Stimulated activated CD4-positive, alpha-beta T cell treated with anti-CD3 and anti-CD28 coated beads, Interleukin-15, amount 100 ng/mL, for 48 hours (primary cell): ENCODE measurements at regions not wholly inside any gene's neighbourhood (a gene's known extent, or its start where the extent isn't known, plus 50 kb on each side); places are given as distances from the start of the nearest gene placed in this dataset.
"Not testable (repeated sequence)": the region's sequence is repeated elsewhere in the genome, so short reads cannot be mapped to it uniquely, and the experiment has no call there.

Experiments
- DNase-seq, 2 donors: peaks; one replicate each; pipeline ENCODE4 v3.0.0-alpha.2; 2020; ENCODE audit warnings: low read depth in 2 of 2

DNA sequence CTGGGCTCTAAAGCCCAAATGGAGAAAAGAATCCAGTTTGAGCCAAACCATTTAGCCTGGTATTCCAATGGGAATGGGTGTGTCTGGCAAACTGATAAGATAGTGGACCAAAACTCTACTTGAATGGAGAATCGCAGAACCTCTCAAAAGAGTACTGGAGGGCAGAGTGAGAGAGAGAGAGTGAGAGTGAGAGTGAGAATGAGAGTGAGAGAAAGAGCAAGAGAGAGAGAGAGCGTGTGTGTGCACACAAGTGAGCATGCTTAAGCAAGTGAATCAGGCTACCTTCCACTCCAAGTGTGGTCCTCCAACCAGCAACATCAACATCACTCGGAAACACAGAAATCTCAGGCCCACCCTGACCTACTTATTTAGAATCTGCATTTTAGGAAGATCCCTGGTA is 58.8 kb downstream of the UQCRFS1 start:
- DNase-seq: no peak

DNA sequence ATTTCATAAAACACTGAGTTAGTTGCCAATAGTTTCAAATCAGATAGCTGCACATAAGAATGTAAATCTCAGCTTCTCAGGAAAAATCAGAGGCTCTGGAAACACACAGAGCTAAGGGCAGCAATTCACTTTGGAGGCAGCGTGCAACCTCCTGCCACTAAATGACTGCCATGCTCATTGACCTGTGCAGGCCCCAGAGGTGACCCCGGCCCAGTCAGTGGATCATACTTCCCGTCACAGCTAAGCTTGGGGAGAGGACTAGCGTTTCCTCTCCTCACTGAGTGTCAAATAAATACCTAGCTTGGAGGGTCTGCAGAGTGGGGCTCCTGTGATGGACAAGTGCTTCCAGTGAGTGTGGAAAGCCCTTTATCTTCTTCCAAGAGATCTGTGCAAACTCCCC is 67.2 kb downstream of the UQCRFS1 start:
- DNase-seq: no peak

DNA sequence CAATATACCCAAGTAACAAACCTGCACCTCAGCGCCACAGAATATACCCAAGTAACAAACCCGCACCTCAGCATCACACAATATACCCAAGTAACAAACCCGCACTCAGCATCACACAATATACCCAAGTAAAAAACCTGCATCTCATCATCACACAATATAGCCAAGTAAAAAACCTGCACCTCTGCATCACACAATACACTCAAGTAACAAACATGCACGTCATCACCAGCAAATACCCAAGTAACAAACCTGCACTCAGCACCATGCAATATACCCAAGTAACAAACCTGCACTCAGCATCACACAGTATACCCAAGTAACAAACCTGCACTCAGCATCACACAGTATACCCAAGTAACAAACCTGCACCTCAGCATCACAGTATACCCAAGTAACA is 69.8 kb downstream of the UQCRFS1 start:
- no peak for DNase-seq

DNA sequence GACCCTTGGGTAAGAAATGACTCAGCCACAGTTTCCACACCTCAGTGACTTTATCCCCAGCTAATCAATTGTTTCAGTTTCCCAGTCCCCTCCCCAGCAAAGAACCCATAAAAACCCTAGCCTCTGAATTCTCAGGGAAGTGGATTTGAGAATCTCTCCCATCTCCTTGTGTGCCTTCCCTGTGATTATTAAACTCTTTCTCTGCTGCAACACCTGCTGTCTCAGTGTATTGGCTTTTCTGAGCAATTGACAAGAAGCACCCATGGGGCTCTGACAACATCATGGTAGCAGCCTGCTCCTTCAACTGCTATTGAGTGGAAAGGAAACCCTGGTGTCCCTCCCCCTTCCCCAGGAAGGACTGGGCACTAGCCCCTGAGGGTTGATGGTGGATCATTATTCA is 73.7 kb downstream of the UQCRFS1 start:
- no peak for DNase-seq

DNA sequence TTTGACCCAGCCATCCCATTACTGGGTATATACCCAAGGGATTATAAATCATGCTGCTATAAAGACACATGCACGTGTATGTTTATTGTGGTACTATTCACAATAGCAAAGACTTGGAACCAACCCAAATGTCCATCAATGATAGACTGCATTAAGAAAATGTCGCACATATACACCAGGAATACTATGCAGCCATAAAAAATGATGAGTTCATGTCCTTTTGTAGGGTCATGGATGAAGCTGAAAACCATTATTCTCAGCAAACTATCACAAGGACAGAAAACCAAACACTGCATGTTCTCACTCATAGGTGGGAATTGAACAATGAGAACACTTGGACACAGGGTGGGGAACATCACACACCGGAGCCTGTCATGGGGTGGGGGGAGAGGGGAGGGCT is 74.7 kb downstream of the UQCRFS1 start:
- DNase-seq: not testable (repeated sequence)

DNA sequence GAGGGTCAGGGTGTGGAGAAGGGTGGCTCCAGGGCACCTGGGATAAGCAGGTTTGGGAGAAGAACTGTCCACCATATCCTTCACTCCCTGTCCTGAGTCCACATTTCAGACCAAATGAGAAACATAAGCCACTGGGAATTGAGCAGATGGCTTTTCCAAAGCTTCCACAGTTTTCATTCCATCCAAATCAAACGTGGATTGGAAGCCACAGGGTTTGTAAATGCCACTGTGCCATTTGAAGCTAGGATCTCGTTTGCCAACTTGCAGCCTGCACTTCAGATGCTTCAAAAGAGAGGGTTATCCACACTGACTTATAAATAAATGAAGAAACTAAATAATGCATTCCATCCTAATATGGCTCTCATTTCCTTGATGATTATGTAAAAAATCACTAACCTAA is 81.5 kb downstream of the UQCRFS1 start:
- no peak for DNase-seq

DNA sequence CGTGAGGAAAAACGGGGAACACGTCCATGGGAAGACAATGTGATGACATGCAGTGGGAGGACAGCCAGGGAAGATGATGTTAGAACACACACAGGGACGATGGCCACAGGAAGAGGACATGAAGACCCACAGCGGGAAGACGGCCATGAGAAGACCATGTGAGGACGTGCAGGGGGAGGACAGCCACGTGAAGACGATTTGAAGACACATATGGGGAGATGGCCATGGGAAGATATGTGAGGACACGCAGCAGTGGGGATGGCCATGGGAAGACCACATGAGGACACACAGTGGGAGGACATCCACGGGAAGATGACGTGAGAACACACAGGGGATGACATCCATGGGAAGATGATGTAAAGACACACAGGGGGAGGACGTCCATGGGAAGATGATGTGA is 83.8 kb downstream of the UQCRFS1 start:
- DNase-seq: no peak

DNA sequence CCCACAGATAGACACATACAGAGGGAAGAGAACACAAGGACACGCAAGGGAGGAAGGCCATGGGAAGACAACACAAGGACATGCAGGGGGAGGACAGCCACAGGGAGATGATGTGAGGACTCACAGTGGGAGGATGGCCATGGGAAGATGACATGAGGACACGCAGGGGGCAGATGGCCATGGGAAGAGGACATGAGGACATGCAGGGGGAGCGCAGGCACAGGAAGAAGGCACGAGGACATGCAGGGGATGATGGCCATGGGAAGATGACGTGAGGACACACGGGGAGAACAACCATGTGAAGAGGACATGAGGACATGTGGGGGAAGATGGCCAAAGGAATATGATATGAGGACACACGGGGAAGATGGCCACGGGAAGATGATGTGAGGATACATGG is 84.7 kb downstream of the UQCRFS1 start:
- no peak for DNase-seq

DNA sequence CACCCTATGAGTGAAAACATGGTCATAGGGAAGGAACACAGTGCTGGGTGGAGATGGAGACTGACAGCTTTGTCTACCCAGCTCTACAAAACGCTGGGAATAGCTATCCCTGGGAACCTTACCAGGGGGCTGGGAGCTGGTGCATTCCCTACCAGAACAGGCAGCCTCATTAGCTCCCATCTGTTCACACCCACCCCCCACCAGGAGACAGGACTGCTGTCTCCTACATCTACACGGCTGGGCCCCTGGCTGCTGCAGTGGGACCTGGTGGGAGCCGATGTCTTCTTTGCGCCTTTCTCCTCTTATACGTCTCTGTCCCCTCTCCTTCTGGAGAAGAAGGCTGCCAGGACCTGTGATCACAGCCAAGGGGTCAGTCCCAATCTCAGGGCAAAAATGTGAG is 90.8 kb downstream of the UQCRFS1 start:
- no peak for DNase-seq

DNA sequence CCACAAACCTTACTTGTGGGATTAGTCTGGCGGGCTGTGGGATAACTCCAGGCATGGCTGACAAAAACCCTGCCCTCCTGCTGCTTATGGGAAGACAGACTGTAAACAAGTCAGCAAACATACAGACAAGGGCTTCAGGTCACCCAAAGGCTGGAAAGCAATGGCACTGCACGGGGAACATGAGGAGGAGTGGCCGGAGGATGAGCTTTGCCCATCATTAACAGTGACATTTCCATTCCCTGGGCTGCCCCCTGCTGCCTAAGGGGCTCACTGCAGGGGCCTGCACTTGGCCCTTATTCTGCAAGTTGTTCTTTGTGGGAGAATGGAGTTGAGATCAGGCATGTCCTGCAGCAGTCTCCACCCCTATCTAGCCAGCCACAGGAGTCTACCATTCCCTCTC is 91.3 kb downstream of the UQCRFS1 start:
- no peak for DNase-seq

DNA sequence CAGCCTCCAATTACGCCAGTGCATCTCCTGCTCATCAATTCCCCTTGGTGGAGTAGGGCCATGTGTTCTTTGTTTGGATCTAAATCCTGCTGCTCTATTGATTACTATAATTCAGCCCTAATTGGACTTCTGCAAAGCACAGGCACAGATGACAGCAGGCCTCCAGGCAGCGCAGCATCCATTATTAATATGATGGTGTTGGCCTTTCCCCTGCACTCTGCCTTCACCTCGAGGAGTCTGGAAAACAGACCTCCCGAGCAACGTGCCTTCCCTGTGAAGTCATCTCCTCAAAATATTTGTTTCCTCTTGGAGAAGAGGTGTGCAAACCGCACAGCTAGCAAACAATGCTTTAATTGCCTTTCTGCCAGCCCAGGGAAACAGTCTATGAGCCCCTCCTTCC is 92.5 kb downstream of the UQCRFS1 start:
- no peak for DNase-seq

DNA sequence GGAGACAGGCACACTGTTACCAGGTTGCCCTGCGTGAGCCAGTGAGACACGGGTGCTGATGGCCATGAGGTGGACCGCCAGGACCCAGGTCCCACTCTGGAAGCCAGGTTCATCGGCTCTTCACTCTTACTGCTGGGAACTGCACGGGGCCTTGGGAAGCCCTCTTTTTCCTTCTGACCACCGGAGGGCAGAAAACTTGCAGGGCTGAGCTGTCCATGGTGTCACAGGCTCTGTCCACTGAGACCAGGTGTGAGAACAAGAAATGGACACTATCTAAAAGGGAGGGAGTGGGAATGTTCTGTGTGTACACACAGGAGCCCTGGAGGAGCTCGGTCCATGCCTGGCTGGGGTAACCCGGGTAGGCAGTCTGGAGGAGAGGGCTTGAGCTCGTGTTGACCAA is 93.4 kb downstream of the UQCRFS1 start:
- DNase-seq: no peak

DNA sequence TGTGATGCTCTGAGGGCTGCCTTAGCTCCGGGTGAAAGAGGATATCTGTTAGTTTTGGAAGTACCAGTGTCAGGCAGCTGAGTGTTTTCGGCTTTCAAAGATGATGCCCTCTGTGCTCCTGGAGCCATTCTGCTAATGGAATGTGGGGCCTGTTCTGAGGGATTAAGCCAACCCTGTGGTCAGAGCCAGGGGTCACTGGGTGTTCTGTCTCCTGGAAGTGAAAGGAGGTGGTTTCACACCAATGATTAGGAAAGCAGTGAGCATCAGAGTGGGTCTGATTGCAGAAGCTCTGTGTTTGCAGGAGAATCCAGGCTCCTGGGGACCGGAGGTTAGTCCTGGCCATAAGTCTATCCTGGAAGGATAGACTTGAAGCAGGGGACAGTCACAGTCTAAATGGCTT is 94.6 kb downstream of the UQCRFS1 start:
- no peak for DNase-seq

DNA sequence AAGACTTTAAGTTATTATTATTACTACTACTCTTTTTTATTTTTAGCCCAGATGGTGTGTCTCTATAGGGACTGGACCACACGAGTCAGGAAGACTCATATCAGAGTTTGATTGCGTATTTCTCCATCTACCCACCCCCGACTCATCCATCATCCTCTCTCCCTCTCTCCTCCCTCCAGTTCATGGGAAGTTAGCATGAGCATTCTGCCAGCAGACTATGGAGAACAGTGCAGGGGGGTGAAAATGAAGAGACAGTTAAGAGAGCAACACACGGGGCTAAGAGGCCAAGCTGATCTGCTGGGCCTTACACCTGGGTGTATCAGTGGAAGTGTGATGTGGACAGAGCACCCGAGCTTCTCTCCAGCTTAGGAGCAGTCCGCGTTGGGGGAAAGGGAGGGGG is 95.0 kb downstream of the UQCRFS1 start:
- DNase-seq: no peak

DNA sequence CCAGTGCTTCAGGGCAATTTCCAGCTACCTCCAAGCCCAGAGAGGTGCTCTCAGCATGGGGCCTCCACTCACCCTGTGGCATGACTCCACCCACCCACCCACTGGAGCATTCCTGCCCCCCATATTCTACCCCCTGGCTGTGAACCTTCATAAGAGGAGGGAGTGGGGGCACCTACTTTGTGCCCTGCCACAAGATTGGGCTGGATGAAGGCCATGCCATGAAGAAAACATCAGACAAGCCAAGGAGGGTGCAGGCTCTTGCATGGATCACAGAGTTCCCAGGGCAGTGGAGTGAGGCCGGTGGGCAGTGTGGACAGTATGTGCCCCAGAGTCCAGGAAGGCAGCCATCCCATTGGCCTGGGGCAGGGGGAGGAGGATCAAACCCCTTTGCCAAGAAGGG is 97.8 kb downstream of the UQCRFS1 start:
- DNase-seq: no peak

DNA sequence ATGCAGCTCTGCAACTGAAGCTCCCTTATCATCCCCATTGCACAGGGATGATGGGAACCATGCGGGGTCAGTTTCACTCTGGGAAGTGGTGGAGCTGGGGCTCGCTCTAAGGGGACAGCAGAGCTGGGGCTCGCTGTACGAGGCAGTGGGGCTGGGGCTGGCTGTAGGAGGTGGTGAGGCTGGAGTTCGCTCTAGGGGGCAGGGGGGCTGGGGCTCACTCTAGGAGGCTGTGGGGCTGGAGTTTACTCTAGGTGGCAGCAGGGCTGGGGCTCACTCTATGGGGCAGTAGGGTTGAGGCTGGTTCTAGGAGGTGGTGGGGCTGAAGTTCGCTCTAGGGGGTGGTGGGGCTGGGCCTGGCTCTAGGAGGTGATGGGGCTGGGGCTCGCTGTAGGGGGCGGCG is 99.1 kb downstream of the UQCRFS1 start:
- no peak for DNase-seq

DNA sequence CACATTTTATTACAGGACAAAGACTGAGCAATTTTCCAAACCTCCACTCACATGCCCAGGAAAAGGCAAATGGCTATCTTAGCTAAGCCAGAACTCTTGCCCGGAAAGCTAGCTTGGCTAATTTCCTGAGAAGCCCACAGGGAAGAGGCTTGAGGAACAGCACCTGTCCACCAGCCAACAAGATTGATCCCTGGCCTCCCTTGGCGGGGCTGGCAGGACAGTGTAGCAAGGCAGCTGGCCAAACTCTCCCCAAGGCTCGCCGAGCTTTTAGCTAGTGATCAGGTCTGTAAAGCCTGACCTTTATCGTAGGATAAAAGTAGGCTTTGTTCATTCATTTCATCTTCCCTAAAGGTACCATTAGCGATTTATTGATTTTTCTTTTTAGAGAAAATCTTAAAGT is 101.4 kb downstream of the UQCRFS1 start:
- no peak for DNase-seq

DNA sequence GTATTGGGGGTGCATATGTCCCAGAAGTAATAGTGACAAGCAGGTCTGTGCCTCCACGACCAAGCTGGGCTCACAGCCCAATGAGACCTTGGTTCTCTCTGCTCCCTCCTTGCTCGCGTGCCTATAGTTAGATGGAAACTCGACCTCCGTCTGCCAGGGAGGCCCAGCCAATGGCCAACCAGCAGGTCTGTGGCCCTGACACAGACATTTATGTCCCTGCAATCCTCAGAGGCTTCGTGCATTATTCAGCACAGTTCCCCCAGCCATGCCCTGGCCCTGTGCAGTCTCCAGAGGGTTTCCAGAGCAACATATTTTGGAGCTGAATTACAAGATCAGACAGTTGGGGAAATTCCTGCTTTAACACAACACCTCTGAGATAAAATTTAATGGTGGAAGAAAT is 105.1 kb downstream of the UQCRFS1 start:
- DNase-seq: no peak

DNA sequence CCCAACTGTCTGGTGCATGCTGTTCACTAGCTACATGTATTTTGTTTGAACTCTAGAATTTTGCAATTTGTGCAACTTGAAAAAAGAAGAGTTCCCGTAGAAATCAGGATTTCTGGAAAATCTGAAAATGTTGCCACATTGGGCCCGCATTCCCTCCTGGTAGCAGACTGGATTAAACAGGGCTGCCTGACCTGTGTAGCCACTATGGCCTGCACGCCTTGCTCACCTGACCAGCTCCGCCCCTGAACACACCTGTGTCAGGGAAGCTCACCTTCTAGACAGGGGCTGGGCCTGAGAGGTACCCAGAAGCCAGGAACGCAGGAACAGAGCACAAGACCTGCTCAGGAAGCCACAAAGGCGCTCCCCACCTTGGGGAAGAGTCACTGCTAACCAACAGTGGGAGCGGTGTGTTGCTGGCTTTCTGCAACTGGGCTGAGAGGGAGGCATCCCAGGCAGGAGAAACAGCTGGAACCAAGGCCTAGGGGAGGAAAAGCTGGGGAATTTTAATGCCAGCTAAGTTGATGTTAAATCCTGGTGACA is 106.5 kb downstream of the UQCRFS1 start:
- DNase-seq: no peak

DNA sequence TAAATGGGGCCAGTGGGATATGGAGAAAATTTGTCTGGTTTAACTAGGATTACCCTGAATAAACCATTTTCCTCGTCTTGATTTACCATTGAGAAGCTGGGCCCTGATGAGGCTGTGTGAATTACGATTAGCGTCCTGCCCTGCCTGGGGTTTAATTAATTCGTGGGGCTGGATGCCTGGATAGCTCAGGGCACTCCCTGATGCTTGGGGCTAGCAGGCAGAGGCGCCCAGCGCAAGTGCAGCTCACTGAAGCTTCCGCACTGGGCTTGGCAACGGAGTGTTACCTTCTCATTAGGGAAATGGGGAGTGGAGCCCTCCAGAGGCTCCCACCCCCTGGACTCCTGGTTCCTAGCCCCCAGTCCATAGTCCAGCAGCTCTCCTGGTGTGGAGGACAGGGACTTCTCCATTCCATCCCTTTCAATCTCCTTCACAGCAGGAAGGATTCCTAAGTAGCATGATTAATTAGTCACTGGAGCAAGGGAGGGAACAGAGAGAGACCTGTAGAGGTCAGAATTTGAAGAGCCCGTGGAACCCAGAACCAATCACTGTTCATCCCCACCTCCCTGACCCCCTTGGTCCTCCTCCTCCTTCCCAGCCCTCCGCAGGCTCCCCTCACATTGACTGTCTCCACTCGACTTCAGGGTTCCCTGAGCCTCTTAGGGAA is 107.2 kb downstream of the UQCRFS1 start:
- DNase-seq: no peak

DNA sequence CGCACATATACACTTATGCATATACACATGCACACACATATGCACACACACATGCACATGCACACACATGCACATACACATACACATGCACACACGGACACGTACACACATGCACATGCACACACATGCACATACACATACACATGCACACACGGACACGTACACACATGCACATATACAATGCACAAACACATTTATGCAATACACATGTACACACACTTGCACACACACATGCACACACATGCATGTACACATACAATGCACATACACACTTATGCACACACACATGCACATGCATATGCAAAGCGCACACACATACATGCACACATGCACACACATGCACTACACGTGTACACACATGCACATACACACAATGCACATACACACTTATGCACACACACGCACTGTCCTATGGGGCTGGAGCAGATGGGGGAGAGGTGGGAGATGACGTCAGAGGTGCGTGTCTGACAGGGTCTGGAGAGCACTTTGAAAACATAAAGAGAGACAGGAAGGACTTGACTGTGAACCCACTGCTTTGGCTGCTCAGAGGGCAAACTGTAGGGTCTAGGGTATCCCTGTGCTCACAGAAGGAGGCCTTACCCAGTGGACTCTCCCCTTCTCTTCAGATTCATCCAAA is 108.2 kb downstream of the UQCRFS1 start:
- no peak for DNase-seq

DNA sequence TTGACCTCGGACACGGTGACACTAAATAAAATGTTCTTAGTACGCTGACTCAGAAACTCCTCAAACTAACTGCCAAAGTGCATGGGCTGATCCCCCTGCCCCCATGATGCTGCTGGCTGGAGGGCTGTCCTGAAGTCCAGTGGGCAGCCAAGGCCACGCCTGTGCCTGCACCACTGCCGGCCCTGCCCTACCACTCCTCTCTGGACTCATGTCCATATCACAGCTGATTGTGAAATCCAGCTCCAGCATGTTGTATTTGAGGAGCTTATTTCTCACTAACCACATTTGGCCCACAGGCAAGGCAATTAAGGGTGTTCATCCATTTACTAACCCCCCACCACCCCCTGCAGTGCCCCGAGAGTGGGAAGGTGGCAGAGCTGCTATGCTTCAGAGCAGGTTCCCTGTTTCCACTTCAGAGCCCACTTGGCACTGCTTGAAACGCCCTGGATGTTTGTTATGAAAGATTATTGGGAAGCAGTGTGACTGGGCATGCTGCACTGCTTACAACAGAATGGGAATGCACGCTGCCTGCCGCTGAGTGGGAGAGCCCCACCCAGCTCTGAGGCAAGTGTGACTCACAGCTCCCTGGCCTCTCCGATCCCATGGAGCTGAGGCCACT is 114.0 kb downstream of the UQCRFS1 start:
- DNase-seq: no peak

DNA sequence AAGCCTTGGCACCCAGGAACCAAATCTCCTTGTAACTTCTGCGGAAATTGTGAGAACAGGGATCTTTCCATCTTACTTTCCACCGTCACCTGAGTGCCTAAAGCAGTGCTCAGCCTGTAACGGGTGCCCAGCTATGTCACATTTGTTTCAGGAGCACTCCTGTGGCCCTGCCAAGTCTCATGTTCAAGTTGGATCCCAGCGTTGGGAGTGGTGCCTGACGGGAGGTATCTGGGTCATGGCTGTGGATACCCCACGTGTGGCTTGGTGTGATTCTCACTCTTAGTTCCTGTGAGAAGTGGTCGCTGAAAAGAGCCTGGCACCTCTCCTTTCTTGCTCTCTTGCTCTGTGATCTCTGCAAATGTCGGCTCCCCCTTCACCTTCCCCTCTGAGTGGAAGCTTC is 114.9 kb downstream of the UQCRFS1 start:
- DNase-seq: no peak
